ENCODE measurements at regions not wholly inside any gene's neighbourhood (a gene's known extent, or its start where the extent isn't known, plus 50 kb on each side); places are given as distances from the start of the nearest gene placed in this dataset.

DNA sequence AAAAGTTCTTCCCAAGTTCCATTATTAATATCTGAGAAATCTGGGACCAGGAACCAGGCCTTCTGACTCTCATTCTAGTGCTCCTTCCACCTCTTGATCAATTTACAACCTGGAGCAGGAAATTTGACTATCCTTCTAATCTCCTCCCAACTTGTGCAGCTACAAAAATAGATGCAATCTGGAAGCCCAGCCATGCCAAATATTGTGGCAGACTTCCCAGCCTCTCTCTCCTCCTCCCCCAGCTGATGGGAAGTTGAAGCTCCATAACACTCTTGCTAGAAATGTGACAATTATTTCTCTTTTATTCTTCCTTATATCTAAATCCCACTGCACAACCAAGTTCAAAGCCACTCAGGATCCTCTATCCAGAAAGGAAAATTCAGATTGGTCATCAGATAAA, 252.1 kb downstream of the SEC61B start:
- Histone ChIP-seq H3K27ac (no peak overlapping the region), H3K36me3 (replicated peaks) (no peaks in the 10 kb centered on the region), H3K27me3 (replicated peaks) (no peaks in the 10 kb centered on the region), H3K4me3 (ENCODE audit: low read depth, low read length) (no peak overlapping the region)
- TF ChIP-seq, protein P1, sequence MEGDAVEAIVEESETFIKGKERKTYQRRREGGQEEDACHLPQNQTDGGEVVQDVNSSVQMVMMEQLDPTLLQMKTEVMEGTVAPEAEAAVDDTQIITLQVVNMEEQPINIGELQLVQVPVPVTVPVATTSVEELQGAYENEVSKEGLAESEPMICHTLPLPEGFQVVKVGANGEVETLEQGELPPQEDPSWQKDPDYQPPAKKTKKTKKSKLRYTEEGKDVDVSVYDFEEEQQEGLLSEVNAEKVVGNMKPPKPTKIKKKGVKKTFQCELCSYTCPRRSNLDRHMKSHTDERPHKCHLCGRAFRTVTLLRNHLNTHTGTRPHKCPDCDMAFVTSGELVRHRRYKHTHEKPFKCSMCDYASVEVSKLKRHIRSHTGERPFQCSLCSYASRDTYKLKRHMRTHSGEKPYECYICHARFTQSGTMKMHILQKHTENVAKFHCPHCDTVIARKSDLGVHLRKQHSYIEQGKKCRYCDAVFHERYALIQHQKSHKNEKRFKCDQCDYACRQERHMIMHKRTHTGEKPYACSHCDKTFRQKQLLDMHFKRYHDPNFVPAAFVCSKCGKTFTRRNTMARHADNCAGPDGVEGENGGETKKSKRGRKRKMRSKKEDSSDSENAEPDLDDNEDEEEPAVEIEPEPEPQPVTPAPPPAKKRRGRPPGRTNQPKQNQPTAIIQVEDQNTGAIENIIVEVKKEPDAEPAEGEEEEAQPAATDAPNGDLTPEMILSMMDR (IDR thresholded peaks at IDR 0.05; ENCODE audit: low read depth, low read length, missing control alignments) = no peak
- in situ Hi-C loops (cut with HindIII; ENCODE audit: low pct_ligation_motif_present, low sequenced_read_pairs) = no loop called here
- DNase-seq = no peak

DNA sequence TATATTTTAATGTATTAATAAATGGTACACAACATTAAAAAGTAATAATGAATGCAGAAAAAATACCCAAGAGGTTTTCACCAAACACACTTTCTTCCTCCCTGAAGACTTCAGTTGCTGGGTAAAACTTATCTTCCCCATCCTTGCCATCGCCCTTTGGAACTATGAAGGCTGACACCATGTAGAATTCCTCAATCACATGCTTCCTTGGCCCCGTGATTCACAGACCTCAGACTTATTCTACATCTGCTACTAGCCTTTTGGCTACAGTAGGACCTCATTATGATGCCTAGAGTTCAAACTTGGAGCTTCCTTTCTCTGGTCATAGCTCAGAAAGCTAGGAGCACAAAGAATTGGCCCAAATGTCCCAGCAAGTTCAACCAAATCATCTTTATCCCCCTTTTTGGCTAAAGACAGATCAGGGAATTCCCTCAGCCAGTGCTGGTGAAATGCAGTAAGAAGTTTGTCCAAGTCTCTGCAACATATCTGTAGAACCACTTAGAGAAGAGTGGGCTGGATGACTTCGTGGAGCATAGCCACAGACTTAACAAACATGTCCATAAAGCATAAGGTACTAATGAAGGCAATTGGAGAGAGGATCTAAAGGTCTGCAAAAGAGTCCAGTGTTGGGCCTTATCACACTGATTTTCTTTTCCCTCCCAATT, 253.5 kb downstream of the SEC61B start:
- in situ Hi-C loops (cut with HindIII; ENCODE audit: low pct_ligation_motif_present, low sequenced_read_pairs) = no loop called here
- no peaks in the 10 kb centered on the region for H3K27me3 ChIP-seq (replicated peaks)
- no peak overlapping the region for H3K27ac ChIP-seq
- H3K36me3 ChIP-seq (replicated peaks) = no peaks in the 10 kb centered on the region
- no peak overlapping the region for H3K4me3 ChIP-seq (ENCODE audit: low read depth, low read length)
- TF ChIP-seq, protein P1 (IDR thresholded peaks at IDR 0.05; ENCODE audit: low read depth, low read length, missing control alignments) = no peak
- no peak for DNase-seq

DNA sequence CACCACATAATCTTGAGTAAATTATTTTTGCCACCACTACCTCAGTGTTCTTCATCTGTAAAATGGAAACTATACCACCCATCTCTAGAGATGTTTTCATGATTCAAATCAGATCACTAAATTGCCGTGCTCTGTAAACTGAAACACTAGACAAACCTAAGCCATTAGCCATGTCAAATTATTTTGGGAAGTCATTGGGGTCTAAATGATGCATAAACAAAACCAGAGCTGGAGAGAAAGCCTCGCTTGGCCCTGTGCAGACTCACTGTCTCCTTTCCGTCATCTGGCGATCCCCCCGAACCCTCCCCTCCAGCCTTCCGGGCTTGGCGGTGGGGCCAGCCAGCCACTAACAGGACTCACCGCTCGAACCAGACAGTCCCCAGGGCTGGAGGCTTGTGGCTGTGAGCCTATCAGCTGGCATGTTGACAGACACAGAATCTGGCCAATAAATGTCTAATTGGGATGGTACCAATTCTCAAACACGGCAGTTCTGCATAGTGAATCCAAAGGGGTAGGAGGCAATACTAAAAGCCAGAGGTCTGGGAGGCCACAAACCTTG, 256.5 kb downstream of the SEC61B start:
- Histone ChIP-seq H3K4me3 (ENCODE audit: low read depth, low read length) (no peak overlapping the region), H3K27ac (no peak overlapping the region), H3K36me3 (replicated peaks) (no peaks in the 10 kb centered on the region), H3K27me3 (replicated peaks) (no peaks in the 10 kb centered on the region)
- in situ Hi-C loops (cut with HindIII; ENCODE audit: low pct_ligation_motif_present, low sequenced_read_pairs) = no loop called here
- DNase-seq = no peak
- TF ChIP-seq, protein P1 (IDR thresholded peaks at IDR 0.05; ENCODE audit: low read depth, low read length, missing control alignments) = no peak

DNA sequence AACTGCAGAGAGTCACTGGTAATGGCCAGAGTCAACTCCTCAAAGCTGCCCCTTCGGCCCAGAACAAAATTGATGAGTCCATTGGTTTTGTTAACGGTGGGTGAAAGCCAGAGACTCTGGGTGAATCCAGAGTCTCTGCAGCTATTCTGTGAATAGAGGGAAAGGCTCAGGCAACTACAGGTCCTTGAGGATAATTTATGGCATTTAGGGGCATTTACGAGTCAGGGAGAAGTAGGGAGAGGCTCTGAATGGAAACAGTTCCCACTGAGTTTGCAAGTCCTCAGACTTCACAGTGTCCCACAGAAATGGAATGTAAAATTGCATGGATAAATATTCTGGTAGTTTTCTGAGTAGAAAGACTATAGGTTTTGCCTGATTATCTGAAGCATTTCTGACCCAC, 257.8 kb downstream of the SEC61B start:
- no peak for DNase-seq
- in situ Hi-C loops (cut with HindIII; ENCODE audit: low pct_ligation_motif_present, low sequenced_read_pairs) = no loop called here
- Histone ChIP-seq H3K36me3 (replicated peaks) (no peaks in the 10 kb centered on the region), H3K27me3 (replicated peaks) (no peaks in the 10 kb centered on the region), H3K27ac (no peak overlapping the region), H3K4me3 (ENCODE audit: low read depth, low read length) (no peak overlapping the region)
- TF ChIP-seq, protein P1 (IDR thresholded peaks at IDR 0.05; ENCODE audit: low read depth, low read length, missing control alignments) = no peak

DNA sequence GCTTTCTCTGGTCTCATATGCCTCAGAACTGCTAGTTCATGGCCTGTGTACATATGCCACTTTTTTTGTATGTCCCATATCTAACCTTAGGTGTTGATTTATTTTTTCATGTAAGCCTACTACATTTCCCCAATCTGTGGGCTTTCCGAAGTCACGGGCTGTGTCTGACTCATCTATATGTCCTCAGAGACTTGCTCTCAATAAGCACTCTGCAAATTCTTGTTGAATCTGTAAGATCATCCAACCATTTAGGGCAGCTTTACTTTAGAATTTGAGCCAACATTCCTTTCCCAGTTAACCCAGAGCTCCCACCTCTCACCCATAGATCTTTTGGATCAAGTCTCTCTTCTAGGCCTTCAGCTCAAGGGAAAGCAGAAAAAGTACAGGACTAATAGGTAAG, 263.4 kb downstream of the SEC61B start:
- H3K4me3 ChIP-seq (ENCODE audit: low read depth, low read length) = no peak overlapping the region
- no peaks in the 10 kb centered on the region for H3K36me3 ChIP-seq (replicated peaks)
- H3K27ac ChIP-seq = no peak overlapping the region
- TF ChIP-seq, protein P1 (IDR thresholded peaks at IDR 0.05; ENCODE audit: low read depth, low read length, missing control alignments) = no peak
- H3K27me3 ChIP-seq (replicated peaks) = no peaks in the 10 kb centered on the region
- in situ Hi-C loops (cut with HindIII; ENCODE audit: low pct_ligation_motif_present, low sequenced_read_pairs) = no loop called here
- DNase-seq = peak; percentile 41

DNA sequence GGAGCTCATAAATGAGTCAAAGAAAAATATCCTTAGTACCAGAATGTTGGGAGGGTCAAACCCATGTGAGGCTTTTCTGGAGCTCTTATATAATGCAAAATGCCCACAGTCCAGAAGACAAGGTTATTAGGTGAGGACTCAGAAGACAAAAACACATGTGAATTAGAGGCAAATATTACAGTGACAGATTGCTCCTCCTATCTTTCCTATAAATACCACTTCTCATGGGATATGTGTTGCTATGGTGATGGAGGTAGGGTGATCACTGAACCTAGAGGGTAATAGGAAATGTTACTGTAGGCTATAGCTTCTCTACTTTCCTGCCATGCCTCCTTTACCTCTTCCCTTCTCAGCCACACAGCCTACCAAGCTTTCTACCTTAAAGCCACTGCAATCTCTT, 264.6 kb downstream of the SEC61B start:
- Histone ChIP-seq H3K27me3 (replicated peaks) (no peaks in the 10 kb centered on the region), H3K4me3 (ENCODE audit: low read depth, low read length) (no peak overlapping the region), H3K36me3 (replicated peaks) (no peaks in the 10 kb centered on the region), H3K27ac (no peak overlapping the region)
- DNase-seq = no peak
- in situ Hi-C loops (cut with HindIII; ENCODE audit: low pct_ligation_motif_present, low sequenced_read_pairs) = no loop called here
- TF ChIP-seq, protein P1 (IDR thresholded peaks at IDR 0.05; ENCODE audit: low read depth, low read length, missing control alignments) = no peak

All from brain microvascular endothelial cell (primary cell).